H9 (cell line): ENCODE measurements at regions not wholly inside any gene's neighbourhood (a gene's known extent, or its start where the extent isn't known, plus 50 kb on each side); places are given as distances from the start of the nearest gene placed in this dataset.

Experiments used
- DNase-seq: peaks from one replicate; pipeline ENCODE4 v3.0.0-alpha.2; 2017
- H2AFZ ChIP-seq: one replicate; pipeline ENCODE4 v1.6.1; 2013; ENCODE audit warnings: mild to moderate bottlenecking, low read length, control low read depth, moderate library complexity
- H2AK5ac ChIP-seq: 2 replicates; pipeline ENCODE4 v1.6.1; 2013; ENCODE audit warnings: low read length, control low read depth, mixed read lengths; ENCODE audit not compliant: insufficient read length
- H2BK120ac ChIP-seq: one replicate; pipeline ENCODE4 v1.6.1; 2013; ENCODE audit warnings: low read depth, mild to moderate bottlenecking, low read length, control low read depth, inconsistent platforms; ENCODE audit not compliant: poor library complexity, severe bottlenecking
- H2BK12ac ChIP-seq: 2 replicates; pipeline ENCODE4 v1.6.1; 2013; ENCODE audit warnings: low read length, control low read depth, mixed read lengths, low read depth; ENCODE audit not compliant: insufficient read length
- H2BK15ac ChIP-seq: 2 replicates; pipeline ENCODE4 v1.6.1; 2013; ENCODE audit warnings: low read depth, low read length, control low read depth
- H2BK20ac ChIP-seq: one replicate; pipeline ENCODE4 v1.6.1; 2013; ENCODE audit warnings: low read depth, mild to moderate bottlenecking, low read length, control low read depth, inconsistent platforms; ENCODE audit not compliant: poor library complexity, severe bottlenecking
- H2BK5ac ChIP-seq: 2 replicates; pipeline ENCODE4 v1.6.1; 2013; ENCODE audit warnings: low read length, control low read depth, mixed read lengths; ENCODE audit not compliant: insufficient read length
- H3K14ac ChIP-seq: 2 replicates; pipeline ENCODE4 v1.6.1; 2013; ENCODE audit warnings: low read length, control low read depth; ENCODE audit not compliant: insufficient read depth
- H3K18ac ChIP-seq: 2 replicates; pipeline ENCODE4 v1.6.1; 2013; ENCODE audit warnings: low read depth, mild to moderate bottlenecking, mixed read lengths, low read length, control low read depth; ENCODE audit not compliant: insufficient read length
- H3K23ac ChIP-seq: 2 replicates; pipeline ENCODE4 v1.6.1; 2013; ENCODE audit warnings: low read length, control low read depth, mixed read lengths, low read depth; ENCODE audit not compliant: insufficient read length
- H3K23me2 ChIP-seq: 2 replicates; pipeline ENCODE4 v1.6.1; 2013; ENCODE audit warnings: low read depth, mild to moderate bottlenecking, mixed read lengths, low read length, control low read depth; ENCODE audit not compliant: insufficient read length, poor library complexity, severe bottlenecking
- H3K27ac ChIP-seq: 2 replicates; pipeline ENCODE4 v1.5.1; 2013; ENCODE audit warnings: low read length, control low read depth, mixed read lengths, low read depth; ENCODE audit not compliant: insufficient read length
- H3K27me3 ChIP-seq: 2 replicates; pipeline ENCODE4 v1.6.1; 2013; ENCODE audit warnings: low read length, control low read depth, inconsistent platforms; ENCODE audit not compliant: insufficient read depth
- H3K4ac ChIP-seq: 2 replicates; pipeline ENCODE4 v1.6.1; 2013; ENCODE audit warnings: low read depth, mild to moderate bottlenecking, control low read depth, inconsistent platforms, low read length, moderate library complexity
- H3K4me1 ChIP-seq: 2 replicates; pipeline ENCODE4 v1.6.1; 2013; ENCODE audit warnings: low read length, control low read depth, inconsistent platforms; ENCODE audit not compliant: insufficient read depth
- H3K4me2 ChIP-seq: 2 replicates; pipeline ENCODE4 v1.6.1; 2013; ENCODE audit warnings: low read length, control low read depth, mixed read lengths; ENCODE audit not compliant: insufficient read length, insufficient read depth
- H3K56ac ChIP-seq: 2 replicates; pipeline ENCODE4 v1.6.1; 2013; ENCODE audit warnings: low read depth, mild to moderate bottlenecking, mixed read lengths, low read length, control low read depth; ENCODE audit not compliant: insufficient read length
- H3K79me1 ChIP-seq: 2 replicates; pipeline ENCODE4 v1.6.1; 2013; ENCODE audit warnings: low read depth, mild to moderate bottlenecking, moderate library complexity, low read length, control low read depth, inconsistent platforms; ENCODE audit not compliant: insufficient read depth, poor library complexity, severe bottlenecking
- H3K79me2 ChIP-seq: 2 replicates; pipeline ENCODE4 v1.6.1; 2013; ENCODE audit warnings: low read length, control low read depth, inconsistent platforms; ENCODE audit not compliant: insufficient read depth
- H3K9ac ChIP-seq: 2 replicates; pipeline ENCODE4 v1.6.1; 2013; ENCODE audit warnings: low read length, control low read depth, mixed read lengths; ENCODE audit not compliant: insufficient read length; ENCODE audit errors: extremely low read depth
- H3K9me3 ChIP-seq: one replicate; pipeline ENCODE4 v1.6.1; 2013; ENCODE audit warnings: low read depth, low read length, inconsistent platforms; ENCODE audit not compliant: control insufficient read depth
- H3T11ph ChIP-seq: one replicate; pipeline ENCODE4 v1.6.1; 2013; ENCODE audit warnings: mild to moderate bottlenecking, low read length, control low read depth, inconsistent platforms
- H4K20me1 ChIP-seq: one replicate; pipeline ENCODE4 v1.6.1; 2013; ENCODE audit not compliant: control insufficient read depth, insufficient read length, insufficient read depth
- H4K5ac ChIP-seq: 2 replicates; pipeline ENCODE4 v1.6.1; 2013; ENCODE audit warnings: low read depth, mild to moderate bottlenecking, mixed read lengths, low read length, control low read depth; ENCODE audit not compliant: insufficient read length
- H4K8ac ChIP-seq: replicated peaks from 2 replicates; pipeline ENCODE4 v1.6.1; 2013; ENCODE audit warnings: low read length, control low read depth, mixed read lengths, low read depth; ENCODE audit not compliant: insufficient read length
- H4K91ac ChIP-seq: 2 replicates; pipeline ENCODE4 v1.6.1; 2013; ENCODE audit warnings: low read depth, mild to moderate bottlenecking, moderate library complexity, mixed read lengths, low read length, control low read depth; ENCODE audit not compliant: insufficient read length
- H3K27ac Mint-ChIP-seq, 3 experiments: 2 replicates in 2 of 3; 3 replicates in 1 of 3; pipeline ENCODE4 v1.8.0; 2020 to 2021; ENCODE audit warnings: mixed read lengths in 3 of 3, mild to moderate bottlenecking in 1 of 3, moderate library complexity in 1 of 3
- H3K27me3 Mint-ChIP-seq: 2 replicates; pipeline ENCODE4 v1.8.0; 2021; ENCODE audit warnings: low read depth, mild to moderate bottlenecking, moderate library complexity, mixed read lengths
- H3K36me3 Mint-ChIP-seq, 3 experiments: 2 replicates in 2 of 3; 3 replicates in 1 of 3; pipeline ENCODE4 v1.8.0; 2020 to 2021; ENCODE audit warnings: low read depth in 3 of 3, mixed read lengths in 3 of 3; ENCODE audit not compliant: insufficient read depth in 1 of 3
- H3K4me1 Mint-ChIP-seq, 2 experiments: 2 replicates each; pipeline ENCODE4 v1.8.0; 2020; ENCODE audit warnings: mixed read lengths in 2 of 2
- H3K4me3 Mint-ChIP-seq, 2 experiments: 2 replicates in 1 of 2; 3 replicates in 1 of 2; pipeline ENCODE4 v1.8.0; 2020 to 2021; ENCODE audit warnings: mild to moderate bottlenecking in 2 of 2, mixed read lengths in 2 of 2, moderate library complexity in 1 of 2
- H3K9me3 Mint-ChIP-seq, 2 experiments: 2 replicates in 1 of 2; 3 replicates in 1 of 2; pipeline ENCODE4 v1.8.0; 2020; ENCODE audit warnings: mild to moderate bottlenecking in 2 of 2, mixed read lengths in 2 of 2, moderate library complexity in 1 of 2
- whole genome bisulfite sequencing: extraction: QIAGEN DNeasy Blood & Tissue Kit; methylation state at CpG from one replicate; pipeline ENCODE4 v1.1.7; 2013; ENCODE audit warnings: missing lambda C conversion rate, low lambda C conversion rate, mixed read lengths; ENCODE audit not compliant: insufficient read length; ENCODE audit errors: extremely low coverage; 5-methylcytosine and 5-hydroxymethylcytosine counted together
- TF ChIP-seq, protein P1 (sequence below): fragments of 200-600 bp; sonication (generic); conservative IDR thresholded peaks from 3 replicates; pipeline ENCODE4 v1.8.0; 2021; ENCODE audit warnings: antibody characterized with exemption, mild to moderate bottlenecking

DNA sequence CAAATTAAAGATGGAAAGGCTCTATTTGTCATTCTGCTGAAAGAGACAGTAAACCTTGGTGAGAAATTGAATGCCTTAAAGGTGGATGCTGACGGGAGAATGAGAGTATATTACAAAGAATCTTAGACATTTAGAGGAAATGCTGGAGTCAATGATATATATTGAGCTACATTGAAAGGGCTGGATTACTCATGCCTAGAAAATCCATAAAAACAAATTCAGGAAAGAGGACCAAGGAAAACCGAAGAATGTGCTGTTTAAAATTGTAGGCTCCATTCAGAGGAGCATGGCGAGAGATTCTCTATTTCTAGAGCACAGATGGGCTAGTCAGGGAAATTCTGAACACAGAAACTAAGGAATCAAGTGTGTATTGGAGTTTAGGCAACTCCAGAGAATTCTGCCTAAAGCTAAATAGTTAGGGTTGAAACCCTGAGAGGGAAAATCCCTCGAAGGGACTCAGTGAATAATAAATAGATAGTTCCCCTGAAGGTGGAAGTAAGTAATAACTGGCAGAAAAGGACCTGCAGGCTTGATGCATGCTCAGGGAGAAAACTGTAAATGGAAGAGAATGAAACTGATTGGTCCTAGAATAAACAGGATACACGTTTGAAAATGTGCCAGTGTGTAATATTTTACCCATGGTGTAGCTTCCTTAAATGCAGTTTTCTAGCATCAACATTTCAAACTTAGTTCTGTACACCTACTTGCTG lies 1532.4 kb upstream of the TENM3 start:
- Histone ChIP-seq H2BK15ac (no peak overlapping the region), H2BK120ac (no peak overlapping the region), H3K27ac (no peak overlapping the region), H3T11ph (no peak overlapping the region), H3K56ac (no peak overlapping the region), H2BK5ac (no peak overlapping the region), H2BK20ac (no peak overlapping the region), H4K5ac (no peak overlapping the region), H3K23ac (no peak overlapping the region), H4K20me1 (no peaks in the 10 kb centered on the region), H2AFZ (no peak overlapping the region), H3K14ac (no peak overlapping the region), H3K27me3 (no peaks in the 10 kb centered on the region), H2BK12ac (no peak overlapping the region), H3K9me3 (no peaks in the 10 kb centered on the region), H3K79me2 (no peaks in the 10 kb centered on the region), H2AK5ac (no peak overlapping the region), H3K4me2 (no peak overlapping the region), H3K18ac (no peak overlapping the region), H3K79me1 (no peaks in the 10 kb centered on the region), H4K8ac (no peak overlapping the region), H4K91ac (no peak overlapping the region), H3K9ac (no peak overlapping the region), H3K4me1 (no peaks in the 10 kb centered on the region), H3K4ac (no peak overlapping the region), H3K23me2 (no peaks in the 10 kb centered on the region)
- Mint-ChIP-seq H3K4me1 (peaks cover 0 to 3% of the 10 kb centered on the region in 2 experiments; a peak in 2 of 4 replicates), H3K4me3 (no peak overlapping the region), H3K27me3 (no peaks in the 10 kb centered on the region), H3K27ac (no peak overlapping the region), H3K9me3 (peaks cover 15 to 19% of the 10 kb centered on the region in 2 experiments), H3K36me3 (peaks cover 10 to 18% (median 11%) of the 10 kb centered on the region in 3 experiments)
- no CpG with 5 or more reads among the region's 5 CpGs for WGBS
- TF ChIP-seq, protein P1, sequence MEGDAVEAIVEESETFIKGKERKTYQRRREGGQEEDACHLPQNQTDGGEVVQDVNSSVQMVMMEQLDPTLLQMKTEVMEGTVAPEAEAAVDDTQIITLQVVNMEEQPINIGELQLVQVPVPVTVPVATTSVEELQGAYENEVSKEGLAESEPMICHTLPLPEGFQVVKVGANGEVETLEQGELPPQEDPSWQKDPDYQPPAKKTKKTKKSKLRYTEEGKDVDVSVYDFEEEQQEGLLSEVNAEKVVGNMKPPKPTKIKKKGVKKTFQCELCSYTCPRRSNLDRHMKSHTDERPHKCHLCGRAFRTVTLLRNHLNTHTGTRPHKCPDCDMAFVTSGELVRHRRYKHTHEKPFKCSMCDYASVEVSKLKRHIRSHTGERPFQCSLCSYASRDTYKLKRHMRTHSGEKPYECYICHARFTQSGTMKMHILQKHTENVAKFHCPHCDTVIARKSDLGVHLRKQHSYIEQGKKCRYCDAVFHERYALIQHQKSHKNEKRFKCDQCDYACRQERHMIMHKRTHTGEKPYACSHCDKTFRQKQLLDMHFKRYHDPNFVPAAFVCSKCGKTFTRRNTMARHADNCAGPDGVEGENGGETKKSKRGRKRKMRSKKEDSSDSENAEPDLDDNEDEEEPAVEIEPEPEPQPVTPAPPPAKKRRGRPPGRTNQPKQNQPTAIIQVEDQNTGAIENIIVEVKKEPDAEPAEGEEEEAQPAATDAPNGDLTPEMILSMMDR = no peak
- no peak for DNase-seq
